GM10266 (cell line): ENCODE measurements at regions not wholly inside any gene's neighbourhood (a gene's known extent, or its start where the extent isn't known, plus 50 kb on each side); places are given as distances from the start of the nearest gene placed in this dataset.
"Not testable (repeated sequence)": the region's sequence is repeated elsewhere in the genome, so short reads cannot be mapped to it uniquely, and the experiment has no call there.

Source experiments
- DNase-seq: peaks from one replicate; pipeline ENCODE4 v3.0.0; 2012; ENCODE audit errors: extremely low spot score
- CTCF ChIP-seq: IDR thresholded peaks from 2 replicates; pipeline ENCODE4 v1.5.1; 2012; ENCODE audit warnings: mild to moderate bottlenecking, low read depth; ENCODE audit not compliant: control insufficient read depth, insufficient read depth; ENCODE audit errors: missing control alignments

- DNase-seq: no peak
- no peak for TF ChIP-seq CTCF
These were observed 90.2 kb upstream of the PARP8 start for GRCh38 chr5:50576265-50576664.

GRCh38 chr5:50576686-50577256 is 89.7 kb upstream of the PARP8 start:
- no peak for DNase-seq
- no peak for TF ChIP-seq CTCF

- no peak for DNase-seq
- TF ChIP-seq CTCF: no peak
These were observed 85.9 kb upstream of the PARP8 start for GRCh38 chr5:50580506-50580905.

GRCh38 chr5:50581845-50582244 is 84.6 kb upstream of the PARP8 start:
- not testable (repeated sequence) for DNase-seq

- no peak for DNase-seq
- TF ChIP-seq CTCF: no peak
These were observed 83.7 kb upstream of the PARP8 start for GRCh38 chr5:50582699-50583098.

GRCh38 chr5:50583621-50584020 is 82.8 kb upstream of the PARP8 start:
- TF ChIP-seq CTCF: no peak
- DNase-seq: no peak

- not testable (repeated sequence) for DNase-seq
These were observed 78.0 kb upstream of the PARP8 start for GRCh38 chr5:50588471-50588870.

- not testable (repeated sequence) for DNase-seq
These were observed 75.8 kb upstream of the PARP8 start for GRCh38 chr5:50590444-50591189.

- not testable (repeated sequence) for DNase-seq
These were observed 75.1 kb upstream of the PARP8 start for GRCh38 chr5:50591338-50591737.
